PC-3 (cell line): ENCODE measurements at regions not wholly inside any gene's neighbourhood (a gene's known extent, or its start where the extent isn't known, plus 50 kb on each side); places are given as distances from the start of the nearest gene placed in this dataset.

Source experiments
- ATAC-seq: fragments of 200-7000 bp; cut with Tn5 transposase; 2 replicates; pipeline ENCODE4 v1.9.1; 2020; ENCODE audit warnings: mild to moderate bottlenecking, moderate library complexity
- BruUV-seq: library from RNA; stranded (reverse); fragments of 400-500 nt; replicated peaks from 2 replicates; lab custom pipeline; 2021; lab: Mats Ljungman, UMichigan
- CTCF ChIA-PET: fragments of 300-600 bp; sonication (Branson Sonifier 250); formaldehyde crosslinking; loops from one replicate; lab custom pipeline; 2022; ENCODE audit warnings: antibody characterized with exemption; lab: Charles Lee
- POLR2A ChIA-PET: fragments of 300-600 bp; sonication (Branson Sonifier 250); formaldehyde crosslinking; loops from one replicate; lab custom pipeline; 2022; ENCODE audit warnings: antibody characterized with exemption; ENCODE audit not compliant: unreplicated experiment; lab: Charles Lee
- DNase-seq: peaks from one replicate; pipeline ENCODE4 v3.0.0-alpha.2; 2015
- H2AFZ ChIP-seq: fragments of 300-600 bp; sonication (generic); 2 replicates; pipeline ENCODE4 v1.6.0; 2016; ENCODE audit warnings: antibody characterized with exemption, low read length
- H3F3A ChIP-seq: fragments of 300-600 bp; sonication (generic); one replicate; pipeline ENCODE4 v1.6.0; 2017; ENCODE audit warnings: antibody characterized with exemption, low read length, control low read depth, mild to moderate bottlenecking; ENCODE audit not compliant: unreplicated experiment
- H3K27ac ChIP-seq: fragments of 300-600 bp; sonication (generic); 2 replicates; pipeline ENCODE4 v1.5.1; 2016; ENCODE audit warnings: mild to moderate bottlenecking, low read length
- H3K27me3 ChIP-seq: fragments of 300-600 bp; sonication (generic); 2 replicates; pipeline ENCODE4 v1.6.1; 2016; ENCODE audit warnings: low read length, mixed read lengths
- H3K36me3 ChIP-seq: fragments of 300-600 bp; sonication (generic); 2 replicates; pipeline ENCODE4 v1.6.1; 2016; ENCODE audit warnings: low read depth, mixed run types, low read length, mixed read lengths
- H3K4me1 ChIP-seq: fragments of 300-600 bp; sonication (generic); 2 replicates; pipeline ENCODE4 v1.5.1; 2016; ENCODE audit warnings: low read length; ENCODE audit not compliant: insufficient read depth
- H3K4me2 ChIP-seq: fragments of 300-600 bp; sonication (generic); 2 replicates; pipeline ENCODE4 v1.6.0; 2016; ENCODE audit warnings: low read length
- H3K4me3 ChIP-seq: fragments of 300-600 bp; sonication (generic); 2 replicates; pipeline ENCODE4 v1.5.1; 2016; ENCODE audit warnings: mild to moderate bottlenecking, low read length, mixed read lengths
- H3K79me2 ChIP-seq: fragments of 300-600 bp; sonication (generic); 2 replicates; pipeline ENCODE4 v1.6.1; 2017; ENCODE audit warnings: low read length, mixed read lengths
- H3K9ac ChIP-seq: fragments of 300-600 bp; sonication (generic); 2 replicates; pipeline ENCODE4 v1.6.0; 2016; ENCODE audit warnings: mild to moderate bottlenecking, low read length
- H3K9me2 ChIP-seq: fragments of 300-600 bp; sonication (generic); replicated peaks from 2 replicates; pipeline ENCODE4 v1.6.1; 2016; ENCODE audit warnings: mixed run types, low read length, mixed read lengths
- H3K9me3 ChIP-seq: fragments of 300-600 bp; sonication (generic); 2 replicates; pipeline ENCODE4 v1.6.1; 2016; ENCODE audit warnings: low read length, mixed read lengths
- H4K20me1 ChIP-seq: fragments of 300-600 bp; sonication (generic); 2 replicates; pipeline ENCODE4 v1.6.1; 2016; ENCODE audit warnings: low read length, mixed read lengths
- EZH2 ChIP-seq: fragments of 300-600 bp; sonication (generic); IDR thresholded peaks from one replicate; pipeline ENCODE4 v1.6.1; 2017; ENCODE audit warnings: antibody characterized with exemption, mild to moderate bottlenecking, low read length; ENCODE audit not compliant: unreplicated experiment
- EZH2phosphoT487 ChIP-seq: fragments of 300-600 bp; sonication (generic); IDR thresholded peaks from 2 replicates; pipeline ENCODE4 v1.6.1; 2018; ENCODE audit warnings: mild to moderate bottlenecking, antibody characterized with exemption, low read length, borderline replicate concordance
- intact Hi-C: fragments of 100-400 bp; cut with micrococcal nuclease; formaldehyde crosslinking; loops from 2 replicates; pipeline ENCODE4 v1.9.0; 2023
- TF ChIP-seq, protein P1 (sequence below): fragments of 300-600 bp; sonication (generic); conservative IDR thresholded peaks from 2 replicates; pipeline ENCODE4 v1.5.1; 2017; ENCODE audit warnings: antibody characterized with exemption, low read depth, mild to moderate bottlenecking, low read length

DNA sequence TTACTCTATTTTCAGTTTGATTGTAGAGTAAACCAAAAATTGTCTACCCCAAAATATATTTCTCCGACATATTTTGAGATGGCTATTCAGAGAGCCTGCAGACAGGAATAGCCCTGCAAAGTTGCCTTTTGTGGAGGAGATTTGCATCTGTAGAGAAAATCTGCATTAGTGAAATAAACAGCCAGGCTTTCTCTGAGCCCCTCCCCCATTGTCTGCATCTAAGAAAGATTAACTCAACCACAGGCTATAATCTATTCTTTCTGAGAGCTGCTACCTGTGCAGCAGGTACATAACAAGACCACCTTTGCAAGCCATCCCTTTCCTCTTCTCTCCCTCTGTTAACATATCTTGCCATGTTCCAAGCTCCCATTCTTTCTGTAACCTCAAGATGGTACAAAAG is 1034.2 kb downstream of the SORCS3 start:
- ChIA-PET POLR2A (no interaction called here), CTCF (no interaction called here)
- H3K9ac ChIP-seq: no peak overlapping the region
- H3K4me2 ChIP-seq: no peak overlapping the region
- TF ChIP-seq, protein P1, sequence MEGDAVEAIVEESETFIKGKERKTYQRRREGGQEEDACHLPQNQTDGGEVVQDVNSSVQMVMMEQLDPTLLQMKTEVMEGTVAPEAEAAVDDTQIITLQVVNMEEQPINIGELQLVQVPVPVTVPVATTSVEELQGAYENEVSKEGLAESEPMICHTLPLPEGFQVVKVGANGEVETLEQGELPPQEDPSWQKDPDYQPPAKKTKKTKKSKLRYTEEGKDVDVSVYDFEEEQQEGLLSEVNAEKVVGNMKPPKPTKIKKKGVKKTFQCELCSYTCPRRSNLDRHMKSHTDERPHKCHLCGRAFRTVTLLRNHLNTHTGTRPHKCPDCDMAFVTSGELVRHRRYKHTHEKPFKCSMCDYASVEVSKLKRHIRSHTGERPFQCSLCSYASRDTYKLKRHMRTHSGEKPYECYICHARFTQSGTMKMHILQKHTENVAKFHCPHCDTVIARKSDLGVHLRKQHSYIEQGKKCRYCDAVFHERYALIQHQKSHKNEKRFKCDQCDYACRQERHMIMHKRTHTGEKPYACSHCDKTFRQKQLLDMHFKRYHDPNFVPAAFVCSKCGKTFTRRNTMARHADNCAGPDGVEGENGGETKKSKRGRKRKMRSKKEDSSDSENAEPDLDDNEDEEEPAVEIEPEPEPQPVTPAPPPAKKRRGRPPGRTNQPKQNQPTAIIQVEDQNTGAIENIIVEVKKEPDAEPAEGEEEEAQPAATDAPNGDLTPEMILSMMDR: no peak
- TF ChIP-seq EZH2phosphoT487 (no peak), EZH2 (no peak)
- H3K9me3 ChIP-seq: no peaks in the 10 kb centered on the region
- H3K4me1 ChIP-seq: no peaks in the 10 kb centered on the region
- H3K36me3 ChIP-seq: no peaks in the 10 kb centered on the region
- DNase-seq (no peak), ATAC-seq (no peak)
- no TSS peak for BruUV-seq
- H3K4me3 ChIP-seq: no peak overlapping the region
- H3K27ac ChIP-seq: no peak overlapping the region
- H3K9me2 ChIP-seq: no peaks in the 10 kb centered on the region
- no peaks in the 10 kb centered on the region for H3K27me3 ChIP-seq
- H2AFZ ChIP-seq: no peak overlapping the region
- no peaks in the 10 kb centered on the region for H3K79me2 ChIP-seq
- H4K20me1 ChIP-seq: no peaks in the 10 kb centered on the region
- H3F3A ChIP-seq: no peaks in the 10 kb centered on the region
- intact Hi-C loops: no loop called here

DNA sequence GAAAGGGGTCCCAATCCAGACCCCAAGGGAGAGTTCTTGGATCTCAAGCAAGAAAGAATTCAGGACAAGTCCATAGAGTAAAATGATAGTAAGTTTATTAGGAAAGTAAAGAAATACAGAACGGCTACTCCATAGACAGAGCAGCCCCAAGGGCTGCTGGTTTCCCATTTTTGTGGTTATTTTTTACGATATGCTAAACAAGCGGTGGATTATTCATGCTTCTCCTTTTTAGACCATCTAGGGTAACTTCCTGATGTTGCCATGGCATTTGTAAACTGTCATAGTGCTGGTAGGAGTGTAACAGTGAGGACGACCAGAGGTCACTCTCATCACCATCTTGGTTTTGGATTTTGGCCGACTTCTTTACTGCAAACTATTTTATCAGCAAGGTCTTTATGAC is 1033.4 kb downstream of the SORCS3 start:
- H2AFZ ChIP-seq: no peak overlapping the region
- no peak overlapping the region for H3K4me2 ChIP-seq
- no peak overlapping the region for H3K4me3 ChIP-seq
- intact Hi-C loops: no loop called here
- no peak for ATAC-seq
- POLR2A ChIA-PET: no interaction called here
- CTCF ChIA-PET: no interaction called here
- no peak overlapping the region for H3K27ac ChIP-seq
- H3F3A ChIP-seq: no peaks in the 10 kb centered on the region
- no peak for DNase-seq
- BruUV-seq: no TSS peak
- H3K79me2 ChIP-seq: no peaks in the 10 kb centered on the region
- no peaks in the 10 kb centered on the region for H3K4me1 ChIP-seq
- H3K9me3 ChIP-seq: no peaks in the 10 kb centered on the region
- H3K9ac ChIP-seq: no peak overlapping the region
- TF ChIP-seq, protein P1: no peak
- no peak for TF ChIP-seq EZH2
- no peak for TF ChIP-seq EZH2phosphoT487
- H4K20me1 ChIP-seq: no peaks in the 10 kb centered on the region
- H3K9me2 ChIP-seq: no peaks in the 10 kb centered on the region
- H3K36me3 ChIP-seq: no peaks in the 10 kb centered on the region
- H3K27me3 ChIP-seq: no peaks in the 10 kb centered on the region

DNA sequence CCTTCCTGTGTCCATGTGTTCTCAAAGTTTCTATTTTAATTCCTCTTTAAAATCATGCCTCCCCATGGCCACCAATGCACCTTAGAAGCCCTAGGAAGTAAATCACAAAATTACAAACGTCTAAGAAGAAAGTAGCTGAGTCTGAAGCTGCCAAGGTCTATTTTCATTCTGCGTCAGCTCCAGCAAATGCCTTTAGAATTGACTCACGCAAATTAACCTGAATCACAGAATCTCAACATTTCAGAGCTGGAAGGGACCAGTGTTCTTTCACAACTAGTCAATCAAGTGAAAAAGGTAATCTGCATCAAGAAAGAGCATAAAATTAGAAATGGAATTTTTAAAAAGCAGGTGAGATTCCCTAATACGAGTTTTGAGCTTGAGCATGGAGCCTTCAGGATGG is 1017.6 kb downstream of the SORCS3 start:
- no TSS peak for BruUV-seq
- Histone ChIP-seq H2AFZ (no peak overlapping the region), H3K27me3 (no peaks in the 10 kb centered on the region), H3K36me3 (no peaks in the 10 kb centered on the region), H3K4me1 (no peaks in the 10 kb centered on the region), H3K79me2 (no peaks in the 10 kb centered on the region), H3K4me3 (no peak overlapping the region), H3K27ac (no peak overlapping the region), H3K9ac (no peak overlapping the region), H3F3A (no peaks in the 10 kb centered on the region), H3K9me2 (no peaks in the 10 kb centered on the region), H4K20me1 (no peaks in the 10 kb centered on the region), H3K4me2 (no peak overlapping the region), H3K9me3 (no peaks in the 10 kb centered on the region)
- no peak for ATAC-seq
- no peak for TF ChIP-seq EZH2
- TF ChIP-seq EZH2phosphoT487: no peak
- TF ChIP-seq, protein P1: no peak
- no peak for DNase-seq
- intact Hi-C loops: no loop called here
- ChIA-PET CTCF (no interaction called here), POLR2A (no interaction called here)
